GM12874 (cell line): ENCODE measurements at regions not wholly inside any gene's neighbourhood (a gene's known extent, or its start where the extent isn't known, plus 50 kb on each side); places are given as distances from the start of the nearest gene placed in this dataset.

ENCODE experiments used
- CTCF ChIP-seq: IDR thresholded peaks from 2 replicates; pipeline ENCODE4 v1.5.1; 2011; ENCODE audit warnings: low read depth, mild to moderate bottlenecking, control low read depth, low read length, moderate library complexity; ENCODE audit not compliant: insufficient read depth

- no peak for TF ChIP-seq CTCF
Measured at GRCh38 chr2:138329162-138329561, 172.4 kb upstream of the SPOPL start.

- no peak for TF ChIP-seq CTCF
Measured at GRCh38 chr2:138329591-138329990, 172.0 kb upstream of the SPOPL start.

GRCh38 chr2:138333121-138333520 lies 168.4 kb upstream of the SPOPL start:
- TF ChIP-seq CTCF = no peak

GRCh38 chr2:138333677-138334076 lies 167.9 kb upstream of the SPOPL start:
- TF ChIP-seq CTCF = no peak

GRCh38 chr2:138334323-138334722 lies 167.2 kb upstream of the SPOPL start:
- TF ChIP-seq CTCF = no peak

GRCh38 chr2:138335036-138335435 lies 166.5 kb upstream of the SPOPL start:
- no peak for TF ChIP-seq CTCF

DNA sequence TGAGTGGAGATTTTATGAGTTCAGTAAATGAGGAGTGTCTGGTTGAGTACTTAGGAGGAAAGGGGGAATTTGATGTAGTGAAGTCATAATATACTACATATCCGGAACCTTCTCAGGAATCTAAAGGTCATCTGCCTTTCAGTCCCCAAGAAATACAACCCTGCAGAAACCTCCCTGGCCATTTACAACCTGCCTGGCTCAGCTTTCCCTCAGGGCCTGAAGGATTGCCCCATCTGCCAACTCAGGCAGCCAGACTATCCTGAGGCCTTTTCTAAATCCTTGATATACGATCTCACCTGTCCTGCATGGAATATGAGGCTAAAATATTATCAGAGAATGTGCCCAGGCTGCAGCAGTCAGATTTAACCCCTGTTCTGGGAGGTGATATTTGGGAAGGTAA lies 165.4 kb upstream of the SPOPL start:
- TF ChIP-seq CTCF = no peak

- TF ChIP-seq CTCF = no peak
Measured at GRCh38 chr2:138355244-138355643, 146.3 kb upstream of the SPOPL start.
